ENCODE measurements at regions not wholly inside any gene's neighbourhood (a gene's known extent, or its start where the extent isn't known, plus 50 kb on each side); places are given as distances from the start of the nearest gene placed in this dataset.

GRCh38 chr5:125750147-125750860, 672.9 kb upstream of the GRAMD2B start:
- in situ Hi-C loops (cut with MboI; ENCODE audit: low sequenced_read_pairs) = no loop called here

GRCh38 chr5:125750861-125751186, 672.4 kb upstream of the GRAMD2B start:
- in situ Hi-C loops (cut with MboI; ENCODE audit: low sequenced_read_pairs) = no loop called here

GRCh38 chr5:125756456-125756855, 666.8 kb upstream of the GRAMD2B start:
- in situ Hi-C loops (cut with MboI; ENCODE audit: low sequenced_read_pairs) = no loop called here

GRCh38 chr5:125766706-125767105, 656.5 kb upstream of the GRAMD2B start:
- in situ Hi-C loops (cut with MboI; ENCODE audit: low sequenced_read_pairs) = no loop called here

- in situ Hi-C loops (cut with MboI; ENCODE audit: low sequenced_read_pairs) = no loop called here
These were observed 647.3 kb upstream of the GRAMD2B start for GRCh38 chr5:125775896-125776295.

GRCh38 chr5:125776656-125777139, 646.5 kb upstream of the GRAMD2B start:
- in situ Hi-C loops (cut with MboI; ENCODE audit: low sequenced_read_pairs) = no loop called here

GRCh38 chr5:125778791-125779190, 644.4 kb upstream of the GRAMD2B start:
- in situ Hi-C loops (cut with MboI; ENCODE audit: low sequenced_read_pairs) = no loop called here

- in situ Hi-C loops (cut with MboI; ENCODE audit: low sequenced_read_pairs) = no loop called here
These were observed 637.8 kb upstream of the GRAMD2B start for GRCh38 chr5:125785407-125785806.

GRCh38 chr5:125786021-125786420, 637.2 kb upstream of the GRAMD2B start:
- in situ Hi-C loops (cut with MboI; ENCODE audit: low sequenced_read_pairs) = no loop called here

- in situ Hi-C loops (cut with MboI; ENCODE audit: low sequenced_read_pairs) = no loop called here
These were observed 629.7 kb upstream of the GRAMD2B start for GRCh38 chr5:125793470-125793869.

- in situ Hi-C loops (cut with MboI; ENCODE audit: low sequenced_read_pairs) = no loop called here
These were observed 628.3 kb upstream of the GRAMD2B start for GRCh38 chr5:125794922-125795321.

GRCh38 chr5:125798307-125798706, 624.9 kb upstream of the GRAMD2B start:
- in situ Hi-C loops (cut with MboI; ENCODE audit: low sequenced_read_pairs) = no loop called here

GRCh38 chr5:125812651-125813050, 610.6 kb upstream of the GRAMD2B start:
- in situ Hi-C loops (cut with MboI; ENCODE audit: low sequenced_read_pairs) = no loop called here

- in situ Hi-C loops (cut with MboI; ENCODE audit: low sequenced_read_pairs) = no loop called here
These were observed 609.8 kb upstream of the GRAMD2B start for GRCh38 chr5:125813221-125813974.

GRCh38 chr5:125814119-125814518, 609.1 kb upstream of the GRAMD2B start:
- in situ Hi-C loops (cut with MboI; ENCODE audit: low sequenced_read_pairs) = no loop called here

GRCh38 chr5:125823572-125823971, 599.6 kb upstream of the GRAMD2B start:
- in situ Hi-C loops (cut with MboI; ENCODE audit: low sequenced_read_pairs) = no loop called here

GRCh38 chr5:125826214-125826613, 597.0 kb upstream of the GRAMD2B start:
- in situ Hi-C loops (cut with MboI; ENCODE audit: low sequenced_read_pairs) = no loop called here

GRCh38 chr5:125829349-125829748, 593.9 kb upstream of the GRAMD2B start:
- in situ Hi-C loops (cut with MboI; ENCODE audit: low sequenced_read_pairs) = no loop called here

- in situ Hi-C loops (cut with MboI; ENCODE audit: low sequenced_read_pairs) = no loop called here
These were observed 589.8 kb upstream of the GRAMD2B start for GRCh38 chr5:125833398-125833797.

- in situ Hi-C loops (cut with MboI; ENCODE audit: low sequenced_read_pairs) = no loop called here
These were observed 588.6 kb upstream of the GRAMD2B start for GRCh38 chr5:125834438-125835115.

- in situ Hi-C loops (cut with MboI; ENCODE audit: low sequenced_read_pairs) = no loop called here
These were observed 587.7 kb upstream of the GRAMD2B start for GRCh38 chr5:125835293-125836172.
